HG03565 (cell line): ENCODE measurements at regions not wholly inside any gene's neighbourhood (a gene's known extent, or its start where the extent isn't known, plus 50 kb on each side); places are given as distances from the start of the nearest gene placed in this dataset.
"Not testable (repeated sequence)": the region's sequence is repeated elsewhere in the genome, so short reads cannot be mapped to it uniquely, and the experiment has no call there.

Experiments
- ATAC-seq: cut with Tn5 transposase; IDR thresholded peaks from one replicate; pipeline ENCODE4 v1.9.1; 2021; ENCODE audit warnings: mild to moderate bottlenecking, moderate library complexity; ENCODE audit not compliant: unreplicated experiment

DNA sequence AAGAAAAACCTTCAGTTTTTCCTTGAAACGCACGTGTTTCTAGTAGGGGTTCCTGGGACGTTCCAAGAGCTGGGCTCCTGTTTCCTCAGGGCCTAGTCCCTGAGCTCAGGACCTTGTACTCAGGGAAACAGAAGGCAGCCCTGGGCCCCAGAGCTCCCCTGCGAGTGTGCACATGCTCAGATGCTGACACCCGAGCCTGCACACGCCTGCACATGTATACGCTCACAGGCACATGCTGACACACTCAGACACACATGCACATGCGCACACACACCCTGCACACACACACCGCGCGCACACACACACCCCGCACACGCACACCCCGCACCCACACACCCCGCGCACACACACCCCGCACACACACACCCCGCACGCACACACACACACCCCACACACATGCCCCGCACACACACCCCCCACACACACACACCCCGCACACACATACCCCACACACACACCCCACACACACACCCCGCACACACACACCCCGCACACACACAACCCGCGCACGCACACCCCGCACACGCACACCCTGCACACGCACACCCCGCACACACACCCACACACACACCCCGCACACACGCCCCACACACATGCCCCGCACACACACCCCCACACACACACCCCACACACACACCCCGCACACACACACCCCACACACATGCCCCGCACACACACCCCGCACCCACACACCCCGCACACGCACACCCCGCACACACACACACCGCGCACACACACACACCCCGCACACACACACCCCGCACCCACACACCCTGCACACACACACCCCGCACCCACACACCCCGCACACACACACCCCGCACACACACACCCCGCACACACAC is 52.2 kb downstream of the CALML3 start:
- ATAC-seq: no peak

DNA sequence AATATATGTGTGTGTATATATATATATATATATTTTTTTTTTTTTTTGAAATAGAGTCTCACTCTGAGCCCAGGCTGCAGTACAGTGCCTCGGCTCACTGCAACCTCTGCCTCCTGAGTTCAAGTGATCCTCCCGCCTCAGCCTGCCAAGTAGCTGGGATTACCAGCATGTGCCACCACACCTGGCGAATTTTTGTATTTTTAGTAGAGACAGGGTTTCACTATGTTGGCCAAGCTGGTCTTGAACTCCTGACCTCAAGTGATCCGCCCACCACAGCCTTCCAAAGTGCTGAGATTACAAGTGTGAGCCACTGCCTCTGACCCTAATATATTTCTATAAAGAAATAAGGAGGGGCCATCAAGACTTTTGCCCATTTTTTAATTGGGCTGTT is 55.3 kb downstream of the CALML3 start:
- ATAC-seq: not testable (repeated sequence)

DNA sequence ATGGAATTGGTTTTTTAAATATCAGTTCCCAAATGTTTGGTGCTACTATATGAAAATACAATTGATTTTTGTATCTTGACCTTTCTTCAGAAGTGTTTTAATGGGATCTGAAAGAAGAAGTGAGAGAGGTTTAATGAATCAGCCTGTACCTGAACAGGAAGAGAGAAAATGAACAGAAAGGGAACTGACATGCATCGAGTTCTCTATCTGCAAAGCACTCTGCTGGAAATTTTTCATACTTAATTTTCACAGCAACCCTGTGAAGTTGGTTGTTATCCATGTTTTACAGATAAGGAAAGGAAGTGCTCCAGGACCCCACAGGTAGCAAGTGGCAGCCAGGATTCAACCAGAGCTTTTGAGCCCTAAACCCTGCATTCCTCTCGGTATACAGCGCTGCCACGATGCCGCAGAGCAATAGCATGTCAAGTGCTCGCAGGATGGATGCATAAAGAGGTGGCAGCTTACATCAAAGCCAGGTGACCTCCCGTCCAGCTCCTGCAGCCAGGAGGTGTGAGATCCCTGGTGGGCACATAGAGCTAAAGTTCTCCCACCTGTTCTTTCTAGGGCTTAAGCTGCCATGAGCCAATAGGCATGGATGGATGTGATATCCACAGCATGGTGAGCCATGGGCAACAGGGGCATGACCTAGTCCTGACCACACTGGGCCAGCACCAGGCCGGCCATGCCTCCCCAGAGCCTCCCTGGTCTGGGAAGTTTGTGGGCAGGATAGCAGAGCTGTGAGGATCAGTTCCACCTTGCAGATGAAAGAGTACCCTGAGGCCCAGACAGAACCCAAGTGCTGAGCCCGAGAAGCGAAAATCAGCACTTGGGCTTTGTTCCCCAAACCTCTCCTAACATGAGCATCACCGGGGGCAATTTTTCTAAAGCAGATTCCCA is 57.2 kb downstream of the CALML3 start:
- peak; percentile 48 for ATAC-seq

DNA sequence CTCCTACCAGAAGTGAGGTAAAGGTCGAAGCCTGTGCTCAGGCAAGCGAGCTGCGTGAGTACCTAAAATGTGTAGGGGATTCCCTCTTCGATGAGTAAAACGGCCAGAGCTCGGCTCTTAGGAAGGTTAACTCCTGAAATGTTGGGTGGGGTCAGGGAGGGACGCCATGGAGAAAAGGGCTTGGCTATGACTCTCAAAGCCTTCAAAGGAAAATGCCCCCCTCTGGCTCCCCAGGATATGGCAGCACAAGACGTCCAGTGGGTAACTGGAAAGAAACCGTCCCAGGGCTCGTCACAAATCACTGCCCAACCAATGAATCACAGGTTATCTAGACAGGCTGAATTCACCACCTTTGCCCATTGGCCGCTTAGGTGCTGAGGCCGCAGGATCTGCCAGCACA is 58.0 kb downstream of the CALML3 start:
- ATAC-seq: no peak

DNA sequence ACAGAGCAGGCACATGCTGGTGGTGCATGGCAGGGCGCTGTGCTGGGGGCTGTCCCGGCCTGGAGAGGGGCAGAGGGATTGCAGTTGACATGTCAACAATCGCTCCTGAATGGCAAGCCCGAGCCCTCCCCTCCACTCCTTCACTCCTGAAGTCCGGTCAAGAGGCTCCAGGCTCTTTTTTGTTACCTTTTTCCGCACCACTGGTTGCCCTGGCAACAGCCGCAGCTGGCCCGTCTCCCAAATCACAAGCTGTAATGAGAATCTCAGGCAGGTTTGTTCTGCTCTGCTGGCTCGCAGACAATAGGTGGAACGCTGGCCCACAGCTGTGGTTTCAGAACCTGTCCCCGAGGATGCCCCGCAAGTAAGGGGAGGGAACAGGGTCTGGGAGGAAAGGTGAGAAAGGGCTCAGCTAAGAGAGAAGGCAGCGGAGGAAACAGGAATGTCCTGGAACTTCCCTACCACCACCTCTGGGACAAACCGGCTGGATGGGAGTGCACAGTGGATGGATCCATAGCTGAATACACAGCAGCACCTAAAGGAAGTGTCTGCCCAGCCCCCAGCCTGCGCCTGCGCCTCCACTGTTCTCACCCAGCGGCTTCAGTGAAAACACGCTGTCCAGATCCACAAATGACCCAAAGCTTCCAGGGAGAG is 58.9 kb downstream of the CALML3 start:
- ATAC-seq: peak; percentile 36

DNA sequence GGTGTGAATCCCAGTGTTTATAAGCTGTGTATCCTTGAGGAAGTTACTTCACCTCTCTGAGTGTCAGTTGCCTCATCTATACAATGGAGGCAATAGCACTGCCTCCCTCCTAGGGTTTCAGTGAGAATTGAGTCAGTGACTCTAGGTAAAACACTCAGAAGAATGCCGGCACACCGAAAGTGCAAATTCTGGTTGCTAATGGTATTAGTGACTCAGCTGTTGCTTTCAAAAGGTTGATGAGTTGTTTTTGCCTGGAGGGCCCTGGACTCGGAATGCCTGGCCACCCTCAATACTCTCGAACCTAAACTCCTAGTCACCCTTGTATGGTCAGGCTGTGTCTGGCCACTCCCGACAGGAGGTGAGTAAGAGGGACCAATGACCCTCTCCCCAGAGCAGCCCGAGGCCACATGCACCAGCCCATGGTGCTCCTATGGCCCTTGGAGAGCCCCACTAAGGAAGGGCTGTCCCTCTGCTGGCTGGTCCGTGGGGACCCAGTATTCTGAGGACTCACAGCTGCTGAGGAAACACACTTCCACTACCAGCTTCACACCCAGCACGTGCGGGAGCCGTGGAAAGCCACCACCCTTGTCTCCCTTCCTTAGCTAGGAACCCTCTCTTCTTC is 60.2 kb downstream of the CALML3 start:
- ATAC-seq: peak; percentile 71

DNA sequence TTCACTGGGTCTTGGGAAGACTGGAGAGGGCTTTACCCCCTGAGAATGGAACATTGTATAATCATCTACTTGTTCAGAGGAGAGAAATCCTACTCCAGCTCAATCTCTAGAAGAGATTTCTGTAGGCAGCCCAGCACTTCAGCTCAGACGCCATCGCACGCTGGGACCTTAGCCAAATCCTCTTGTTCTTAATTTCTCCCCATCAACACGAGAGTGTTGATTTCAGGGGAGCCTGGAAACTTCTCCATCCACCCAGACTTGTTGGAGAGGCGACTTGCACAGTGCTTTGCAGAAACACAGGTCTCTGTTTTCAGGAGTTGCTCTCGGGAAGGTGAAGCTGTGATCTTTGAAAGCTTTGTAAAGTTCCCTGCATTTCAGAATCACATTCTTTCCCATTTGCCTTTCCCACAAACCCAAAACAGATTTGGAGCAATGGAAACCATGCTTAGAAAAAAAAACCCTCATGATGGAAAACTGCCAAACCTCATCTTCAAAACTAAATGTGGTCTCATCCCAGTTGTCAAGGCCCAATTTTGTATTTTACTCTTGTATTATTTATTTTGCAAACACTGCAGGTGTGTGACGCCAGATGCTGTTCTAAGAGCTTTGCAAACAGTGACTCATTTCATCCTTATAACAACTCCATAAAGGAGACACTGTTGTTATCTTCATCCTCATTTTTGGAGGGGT is 60.9 kb downstream of the CALML3 start:
- ATAC-seq: no peak

DNA sequence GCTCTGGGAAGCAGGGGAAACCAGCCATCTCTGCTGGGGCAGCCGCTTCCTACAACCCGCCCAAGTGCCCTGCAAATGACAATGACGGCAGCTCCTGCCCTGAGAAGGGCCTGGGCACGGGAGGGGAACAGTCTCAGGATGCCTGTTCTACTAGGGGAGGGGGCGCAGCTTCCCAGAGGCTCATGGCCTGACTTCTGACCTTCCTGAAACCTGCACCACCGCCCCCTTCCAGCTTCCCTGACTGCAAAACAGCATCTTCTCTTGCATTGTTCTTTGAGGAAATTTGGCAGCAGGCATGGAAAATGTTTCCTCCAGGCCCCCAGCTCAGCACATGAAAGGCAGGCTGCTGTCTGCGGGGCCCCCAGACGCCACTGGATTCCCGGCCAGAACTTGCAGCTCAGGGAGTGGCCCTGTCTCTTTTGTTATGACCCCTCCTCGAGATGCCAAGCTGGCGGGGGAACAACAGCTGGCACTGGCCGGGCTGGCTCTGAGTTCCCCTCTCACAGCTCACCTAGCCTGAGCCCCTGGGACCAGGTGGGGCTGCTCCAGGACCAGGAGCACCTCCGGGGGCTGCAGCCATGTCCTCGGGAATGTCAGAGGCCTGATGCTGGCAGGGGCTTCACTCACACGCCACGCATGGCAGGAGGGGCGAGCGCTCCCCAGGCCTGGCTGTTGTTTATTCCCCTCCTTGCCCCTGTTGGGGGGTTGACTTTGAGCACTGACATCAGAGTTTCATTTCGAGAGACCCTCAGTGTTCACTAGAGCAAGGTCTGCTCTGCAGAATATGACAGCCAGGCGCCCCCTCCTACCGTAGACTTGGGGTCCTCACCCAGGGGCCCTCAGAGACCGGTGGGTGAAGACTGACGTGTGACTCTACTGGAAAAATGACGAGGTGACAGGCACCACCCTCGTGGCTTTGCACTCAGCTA is 62.7 kb downstream of the CALML3 start:
- ATAC-seq: no peak

DNA sequence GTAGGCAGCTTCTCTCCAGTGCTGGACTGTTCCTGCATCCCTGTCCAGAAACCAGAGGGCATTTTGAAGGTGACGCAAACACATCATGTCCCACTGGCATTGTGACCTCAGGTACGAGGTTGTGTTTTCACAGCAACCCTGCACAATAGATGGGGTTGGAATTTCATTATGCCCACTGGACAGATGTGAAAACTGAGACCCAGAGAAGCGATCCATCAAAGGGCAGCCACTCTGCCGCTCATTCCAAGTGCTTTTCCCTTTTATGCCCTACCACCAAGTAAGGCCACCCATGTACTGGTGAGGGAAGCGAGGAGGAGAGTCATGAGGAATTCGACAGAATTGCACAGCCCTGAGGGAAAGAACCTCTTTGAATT is 63.3 kb downstream of the CALML3 start:
- ATAC-seq: no peak

DNA sequence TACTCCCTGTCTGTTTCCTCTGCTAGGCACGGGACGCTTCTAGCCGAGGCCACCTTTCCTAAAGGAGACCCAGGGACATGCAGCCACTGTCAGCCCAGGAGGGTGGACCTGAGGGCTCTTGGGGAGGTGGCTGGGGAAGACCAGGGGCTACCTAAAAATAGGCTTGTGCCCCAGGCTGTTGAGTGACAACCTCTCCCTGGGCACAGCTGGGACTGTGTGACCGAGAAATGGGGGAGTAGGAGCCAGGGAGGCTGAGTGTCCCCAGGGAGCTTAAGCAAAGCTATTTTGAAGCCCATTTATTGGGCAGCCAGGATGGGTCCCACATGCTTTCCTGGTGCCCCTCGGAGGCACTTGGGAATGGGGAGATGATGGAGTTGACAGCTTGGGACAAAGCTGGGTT is 63.8 kb downstream of the CALML3 start:
- ATAC-seq: no peak
